Stimulated activated CD8-positive, alpha-beta memory T cell treated with anti-CD3 and anti-CD28 coated beads, Interleukin-2, amount 100 ng/mL, for 1 hour (primary cell): ENCODE measurements at regions not wholly inside any gene's neighbourhood (a gene's known extent, or its start where the extent isn't known, plus 50 kb on each side); places are given as distances from the start of the nearest gene placed in this dataset.
"Not testable (repeated sequence)": the region's sequence is repeated elsewhere in the genome, so short reads cannot be mapped to it uniquely, and the experiment has no call there.

ENCODE experiments used
- DNase-seq, 2 donors: peaks; one replicate each; pipeline ENCODE4 v3.0.0-alpha.2; 2020; ENCODE audit warnings: low read depth in 2 of 2

GRCh38 chr13:80830431-80830830, 489.5 kb upstream of the SPRY2 start:
- no peak for DNase-seq

- no peak for DNase-seq
Measured at GRCh38 chr13:80828759-80829158, 487.8 kb upstream of the SPRY2 start.

- no peak for DNase-seq
Measured at GRCh38 chr13:80825276-80825675, 484.4 kb upstream of the SPRY2 start.

GRCh38 chr13:80824229-80824628, 483.3 kb upstream of the SPRY2 start:
- no peak for DNase-seq

GRCh38 chr13:80823472-80823871, 482.5 kb upstream of the SPRY2 start:
- DNase-seq, result no peak

GRCh38 chr13:80821466-80821865, 480.5 kb upstream of the SPRY2 start:
- no peak for DNase-seq

- DNase-seq, result no peak
Measured at GRCh38 chr13:80817979-80818378, 477.1 kb upstream of the SPRY2 start.

GRCh38 chr13:80814541-80814940, 473.6 kb upstream of the SPRY2 start:
- DNase-seq, result no peak

GRCh38 chr13:80810294-80810693, 469.4 kb upstream of the SPRY2 start:
- not testable (repeated sequence) for DNase-seq

- no peak for DNase-seq
Measured at GRCh38 chr13:80802946-80803345, 462.0 kb upstream of the SPRY2 start.

GRCh38 chr13:80798576-80799133, 457.7 kb upstream of the SPRY2 start:
- no peak for DNase-seq

GRCh38 chr13:80787604-80788003, 446.7 kb upstream of the SPRY2 start:
- DNase-seq, result no peak

- DNase-seq, result no peak
Measured at GRCh38 chr13:80783926-80784565, 443.1 kb upstream of the SPRY2 start.

- DNase-seq, result no peak
Measured at GRCh38 chr13:80782441-80782840, 441.5 kb upstream of the SPRY2 start.

- no peak for DNase-seq
Measured at GRCh38 chr13:80778297-80778696, 437.4 kb upstream of the SPRY2 start.

GRCh38 chr13:80757694-80758093, 416.8 kb upstream of the SPRY2 start:
- no peak for DNase-seq

GRCh38 chr13:80755910-80756309, 415.0 kb upstream of the SPRY2 start:
- no peak for DNase-seq

GRCh38 chr13:80754441-80754840, 413.5 kb upstream of the SPRY2 start:
- DNase-seq, result no peak

- no peak for DNase-seq
Measured at GRCh38 chr13:80753866-80754265, 412.9 kb upstream of the SPRY2 start.

GRCh38 chr13:80751854-80752253, 410.9 kb upstream of the SPRY2 start:
- DNase-seq, result no peak

GRCh38 chr13:80744147-80744914, 403.4 kb upstream of the SPRY2 start:
- no peak for DNase-seq

- no peak for DNase-seq
Measured at GRCh38 chr13:80742033-80742432, 401.1 kb upstream of the SPRY2 start.

- DNase-seq, result no peak
Measured at GRCh38 chr13:80740071-80740470, 399.1 kb upstream of the SPRY2 start.
